Right atrium auricular region (tissue), 2 donors: ENCODE measurements at regions not wholly inside any gene's neighbourhood (a gene's known extent, or its start where the extent isn't known, plus 50 kb on each side); places are given as distances from the start of the nearest gene placed in this dataset.

Experiments used
- DNase-seq: peaks from one replicate; pipeline ENCODE4 v3.0.0-alpha.2; 2019; ENCODE audit warnings: low spot score
- H3K27ac ChIP-seq, 2 donors: fragments of 200-600 bp; sonication (generic); 1 replicate in 1 of 2; 2 replicates in 1 of 2; pipeline ENCODE4 v1.5.1; 2016 to 2019
- H3K27me3 ChIP-seq, 2 donors: fragments of 200-600 bp; sonication (generic); one replicate each; pipeline versions ENCODE4 v1.5.1 to v1.6.0; 2017 to 2019
- H3K36me3 ChIP-seq: fragments of 200-600 bp; sonication (generic); one replicate; pipeline ENCODE4 v1.5.1; 2016
- H3K4me1 ChIP-seq, 2 donors: fragments of 200-600 bp; sonication (generic); one replicate each; pipeline versions ENCODE4 v1.5.1 to v1.6.0; 2017 to 2019
- H3K4me3 ChIP-seq, 2 donors: fragments of 200-600 bp; sonication (generic); 1 replicate in 1 of 2; 2 replicates in 1 of 2; pipeline ENCODE4 v1.5.1; 2017 to 2019; ENCODE audit warnings: mild to moderate bottlenecking in 1 of 2, moderate library complexity in 1 of 2
- H3K9me3 ChIP-seq, 2 donors: fragments of 200-600 bp; sonication (generic); one replicate each; pipeline ENCODE4 v1.5.1; 2019
- CTCF ChIP-seq, 2 donors: fragments of 200-600 bp; sonication (generic); IDR thresholded peaks; one replicate each; pipeline ENCODE4 v1.5.1; 2019; ENCODE audit warnings: antibody characterized with exemption in 2 of 2

GRCh38 chr2:181839811-181840210, 51.7 kb upstream of the ITPRID2 start:
- Histone ChIP-seq H3K27me3 (no peaks in the 10 kb centered on the region), H3K4me1 (no peaks in the 10 kb centered on the region), H3K27ac (no peak overlapping the region), H3K4me3 (no peak overlapping the region), H3K9me3 (no peaks in the 10 kb centered on the region), H3K36me3 (no peaks in the 10 kb centered on the region)
- no peak for DNase-seq
- TF ChIP-seq CTCF (IDR thresholded peaks at IDR 0.05): no peak

DNA sequence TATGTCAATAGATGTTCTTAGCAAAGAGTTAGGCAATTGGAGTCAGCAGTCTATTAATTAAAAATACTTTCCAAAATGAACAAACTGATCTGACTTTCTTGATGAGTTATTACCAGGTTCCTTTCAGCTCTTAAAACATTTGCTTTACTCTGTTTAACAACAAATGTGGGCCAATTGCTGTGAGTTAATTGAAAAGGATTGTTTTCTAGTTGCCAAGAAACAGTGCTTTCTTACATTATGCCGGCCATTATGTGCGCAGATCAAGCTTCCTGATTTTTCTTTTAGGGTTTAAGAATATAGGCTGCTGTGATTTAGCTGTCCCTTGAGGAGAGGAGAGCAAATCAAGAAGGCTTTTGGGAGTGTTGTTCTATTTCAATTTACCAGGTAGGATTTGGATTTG, 50.5 kb upstream of the ITPRID2 start:
- no peak overlapping the region for H3K4me3 ChIP-seq

More for the DNA sequence above, 50.5 kb upstream of the ITPRID2 start:
- Histone ChIP-seq H3K9me3 (no peaks in the 10 kb centered on the region), H3K4me1 (no peaks in the 10 kb centered on the region), H3K27ac (no peak overlapping the region), H3K36me3 (no peaks in the 10 kb centered on the region), H3K27me3 (no peaks in the 10 kb centered on the region)
- no peak for TF ChIP-seq CTCF (IDR thresholded peaks at IDR 0.05)
- no peak for DNase-seq
